Right cardiac atrium (tissue), 5 donors: ENCODE measurements at regions not wholly inside any gene's neighbourhood (a gene's known extent, or its start where the extent isn't known, plus 50 kb on each side); places are given as distances from the start of the nearest gene placed in this dataset.

ENCODE experiments used
- ATAC-seq, 2 donors: fragments of 200-7000 bp; cut with Tn5 transposase; one replicate each; pipeline versions ENCODE4 v1.8.0 to v1.9.1; 2020; ENCODE audit warnings: moderate library complexity in 2 of 2, mild to moderate bottlenecking in 1 of 2
- DNase-seq, 3 donors: peaks; one replicate each; pipeline ENCODE4 v3.0.0-alpha.2; 2020
- H3K27ac ChIP-seq: one replicate; pipeline ENCODE4 v1.5.1; 2013; ENCODE audit warnings: mild to moderate bottlenecking, low read length, control low read depth, moderate library complexity
- H3K27me3 ChIP-seq: one replicate; pipeline ENCODE4 v1.6.1; 2013; ENCODE audit not compliant: control insufficient read depth, insufficient read depth
- H3K4me1 ChIP-seq: one replicate; pipeline ENCODE4 v1.6.1; 2013; ENCODE audit warnings: low read length; ENCODE audit not compliant: control insufficient read depth, insufficient read depth
- H3K4me3 ChIP-seq: one replicate; pipeline ENCODE4 v1.5.1; 2013; ENCODE audit warnings: low read length, control low read depth
- H3K9me3 ChIP-seq: one replicate; pipeline ENCODE4 v1.6.1; 2013; ENCODE audit warnings: low read length; ENCODE audit not compliant: control insufficient read depth
- WGBS: extraction: QIAGEN DNeasy Blood & Tissue Kit; methylation state at CpG from one replicate; pipeline ENCODE4 v1.1.7; 2013; 5-methylcytosine and 5-hydroxymethylcytosine counted together
- intact Hi-C, 4 donors: fragments of 100-400 bp; cut with DNase I; formaldehyde crosslinking; loops; one replicate each; pipeline versions ENCODE4 v1.11.0 to v1.14.0; 2022 to 2023
- donor health status: healthy with polysubstance abuse.
- donor health status: DM: no; HTN: yes; CAD: no.
- donor health status: DM: no; HTN: no; CAD: no.
- donor health status: DM: no; HTN: yes; CAD: no; lungs with severe emphysema.
- donor health status: DM: yes; HTN: yes; CAD: no.

DNA sequence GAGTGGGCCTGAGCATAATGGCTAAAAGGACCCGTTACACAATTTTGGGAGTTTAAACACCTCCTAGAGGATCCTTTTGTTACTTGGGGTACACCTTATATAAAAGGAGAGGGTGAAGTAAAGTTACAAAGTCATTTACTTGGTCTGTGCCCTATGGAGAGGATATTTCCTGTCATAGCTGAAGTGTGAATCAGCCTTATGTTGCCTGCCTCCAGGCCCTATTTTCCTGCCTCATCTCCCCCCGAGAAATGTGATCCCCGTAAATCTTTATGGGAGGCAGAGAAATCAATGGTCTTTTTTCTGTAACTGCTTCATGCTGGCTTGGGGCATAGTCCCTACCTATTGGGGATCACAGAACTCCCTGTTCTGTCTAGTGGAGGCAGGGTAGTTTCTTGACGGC, 906.6 kb downstream of the DSC3 start:
- DNase-seq = no peak
- intact Hi-C loops = no loop called here

DNA sequence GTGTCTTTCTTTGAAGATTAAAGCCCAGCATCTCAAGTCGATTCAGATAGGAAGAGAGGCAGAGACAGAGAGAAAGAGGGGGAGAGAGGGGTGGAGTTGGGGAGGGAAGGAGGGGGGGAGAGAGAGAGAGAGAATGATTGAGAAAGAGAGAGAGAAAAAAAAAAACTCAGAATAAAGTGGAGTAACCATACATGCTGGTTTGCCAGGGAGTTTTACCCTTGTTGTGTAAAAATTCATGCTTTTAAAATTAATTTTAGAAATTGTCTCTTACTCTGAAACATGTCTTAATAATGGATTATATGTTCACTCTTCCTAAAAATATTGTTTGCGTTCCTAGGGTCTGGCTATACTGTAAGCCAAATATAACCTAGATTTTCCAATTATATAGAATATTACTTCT, 908.5 kb downstream of the DSC3 start:
- ATAC-seq (no peak), DNase-seq (no peak)
- 78% methylated on average over 2 of the region's 2 CpGs for WGBS
- H3K27me3 ChIP-seq = no peaks in the 10 kb centered on the region
- no peak overlapping the region for H3K27ac ChIP-seq
- no peaks in the 10 kb centered on the region for H3K9me3 ChIP-seq
- H3K4me3 ChIP-seq = no peak overlapping the region
- intact Hi-C loops = no loop called here
- no peaks in the 10 kb centered on the region for H3K4me1 ChIP-seq

More for the DNA sequence above, 906.6 kb downstream of the DSC3 start:
- WGBS = 80% methylated on average over 4 of the region's 4 CpGs
- no peaks in the 10 kb centered on the region for H3K4me1 ChIP-seq
- H3K9me3 ChIP-seq = no peaks in the 10 kb centered on the region
- ATAC-seq = no peak
- H3K27ac ChIP-seq = no peak overlapping the region
- no peak overlapping the region for H3K4me3 ChIP-seq
- H3K27me3 ChIP-seq = no peaks in the 10 kb centered on the region

DNA sequence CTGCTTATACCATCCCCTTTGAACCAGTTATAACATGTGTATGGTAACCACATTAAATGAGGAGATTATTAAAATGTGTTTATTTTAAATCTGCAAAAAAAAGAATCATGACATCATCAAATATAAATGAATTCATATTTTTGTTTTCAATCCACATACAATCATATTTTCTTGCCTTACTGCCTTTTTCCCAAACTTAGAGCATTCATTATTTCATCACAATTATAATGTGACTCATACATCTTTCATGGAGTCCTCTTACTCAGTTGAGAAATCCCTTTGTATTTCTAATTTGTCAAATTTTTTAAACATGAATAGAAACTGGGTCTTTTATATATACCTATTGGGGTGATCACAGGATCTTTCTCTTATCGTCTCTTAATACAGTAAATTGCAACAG, 909.6 kb downstream of the DSC3 start:
- ATAC-seq = no peak
- 99% methylated on average over 1 of the region's 1 CpG for WGBS
- intact Hi-C loops = no loop called here
- no peak for DNase-seq
- Histone ChIP-seq H3K4me3 (no peak overlapping the region), H3K4me1 (no peaks in the 10 kb centered on the region), H3K27ac (no peak overlapping the region), H3K27me3 (no peaks in the 10 kb centered on the region), H3K9me3 (no peaks in the 10 kb centered on the region)

GRCh38 chr18:30121397-30121796, 921.1 kb downstream of the DSC3 start:
- intact Hi-C loops = no loop called here
- Histone ChIP-seq H3K4me3 (no peak overlapping the region), H3K4me1 (no peaks in the 10 kb centered on the region), H3K9me3 (peaks cover 2% of the 10 kb centered on the region), H3K27ac (no peak overlapping the region), H3K27me3 (no peaks in the 10 kb centered on the region)
- ATAC-seq (no peak), DNase-seq (no peak)
- 53% methylated on average over 1 of the region's 1 CpG for WGBS

DNA sequence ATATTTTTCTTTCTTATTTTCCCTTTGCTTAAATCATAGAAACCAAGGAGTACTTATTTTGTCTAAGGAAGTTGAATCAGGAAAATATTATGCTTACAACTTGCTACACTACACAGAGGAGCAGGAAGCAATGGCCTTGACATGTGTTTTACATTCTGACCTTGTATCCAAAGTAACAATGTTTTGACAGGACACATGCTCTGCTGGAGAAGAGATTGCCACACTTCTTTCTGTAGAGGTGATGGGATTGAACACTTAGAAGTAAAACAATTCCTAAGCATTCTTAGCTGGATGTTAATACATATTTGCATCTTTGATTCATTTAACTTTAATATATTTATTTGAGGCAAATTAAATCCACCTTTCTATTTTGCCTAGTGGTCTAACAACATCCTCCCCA, 929.1 kb downstream of the DSC3 start:
- Histone ChIP-seq H3K4me1 (no peaks in the 10 kb centered on the region), H3K4me3 (no peak overlapping the region), H3K27me3 (no peaks in the 10 kb centered on the region), H3K9me3 (peaks cover 2% of the 10 kb centered on the region), H3K27ac (no peak overlapping the region)
- no peak for DNase-seq
- intact Hi-C loops = no loop called here
- no peak for ATAC-seq

GRCh38 chr18:30106356-30106755, 936.2 kb downstream of the DSC3 start:
- DNase-seq = no peak
- no peaks in the 10 kb centered on the region for H3K4me1 ChIP-seq
- WGBS = 69% methylated on average over 1 of the region's 1 CpG
- no peak overlapping the region for H3K27ac ChIP-seq
- ATAC-seq = no peak
- intact Hi-C loops = no loop called here
- no peak overlapping the region for H3K4me3 ChIP-seq
- H3K9me3 ChIP-seq = no peaks in the 10 kb centered on the region
- H3K27me3 ChIP-seq = no peaks in the 10 kb centered on the region

GRCh38 chr18:30103881-30104280, 938.7 kb downstream of the DSC3 start:
- H3K27me3 ChIP-seq = no peaks in the 10 kb centered on the region
- 76% methylated on average over 2 of the region's 2 CpGs for WGBS
- H3K9me3 ChIP-seq = no peaks in the 10 kb centered on the region
- no peak for ATAC-seq
- no peak for DNase-seq
- intact Hi-C loops = no loop called here
- no peak overlapping the region for H3K4me3 ChIP-seq
- H3K27ac ChIP-seq = no peak overlapping the region
- no peaks in the 10 kb centered on the region for H3K4me1 ChIP-seq

- Histone ChIP-seq H3K27ac (no peak overlapping the region), H3K9me3 (no peaks in the 10 kb centered on the region), H3K4me3 (no peak overlapping the region), H3K4me1 (no peaks in the 10 kb centered on the region), H3K27me3 (no peaks in the 10 kb centered on the region)
- 84% methylated on average over 1 of the region's 1 CpG for WGBS
- intact Hi-C loops = no loop called here
- DNase-seq = no peak
- ATAC-seq = no peak
Measured at GRCh38 chr18:30096796-30097195, 945.7 kb downstream of the DSC3 start.

DNA sequence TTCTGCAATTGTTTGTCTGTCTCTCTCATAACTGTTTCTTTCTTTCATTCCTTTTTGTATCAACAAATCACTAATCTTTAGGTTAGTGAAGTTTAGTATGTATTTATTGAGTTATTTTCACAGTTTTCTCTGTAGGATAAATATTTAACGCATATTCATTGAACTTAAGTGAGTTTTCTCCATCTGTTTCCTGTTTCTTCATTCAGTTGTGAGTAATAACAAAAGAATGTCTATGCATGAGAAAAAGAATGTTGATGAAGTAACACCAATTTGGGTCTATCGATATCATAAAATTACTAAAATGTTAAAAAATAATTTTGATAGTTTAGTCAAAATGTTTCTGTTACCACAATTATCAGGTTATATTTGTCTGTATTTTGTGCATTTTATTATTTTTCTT, 948.0 kb downstream of the DSC3 start:
- intact Hi-C loops = no loop called here
- H3K9me3 ChIP-seq = no peaks in the 10 kb centered on the region
- DNase-seq = no peak

DNA sequence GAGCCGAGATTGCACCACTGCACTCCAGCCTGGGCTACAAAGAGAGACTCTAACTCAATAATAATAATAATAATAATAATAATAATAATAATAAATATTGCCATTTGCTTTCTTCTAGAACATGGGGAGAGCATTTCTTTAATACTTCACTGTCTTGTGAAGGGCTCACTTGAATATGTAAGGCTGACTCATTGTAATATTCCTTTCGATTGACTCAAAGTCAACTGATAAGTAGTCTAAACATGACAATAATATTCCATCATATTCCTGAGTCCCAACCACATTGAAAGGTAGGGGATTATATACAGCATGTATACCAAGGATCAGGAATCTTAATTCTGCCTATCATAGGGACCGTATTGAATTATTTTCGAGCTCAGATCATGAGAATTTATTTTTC, 949.2 kb downstream of the DSC3 start:
- intact Hi-C loops = no loop called here
- DNase-seq = no peak
- no peaks in the 10 kb centered on the region for H3K4me1 ChIP-seq
- no peaks in the 10 kb centered on the region for H3K9me3 ChIP-seq
- 77% methylated on average over 4 of the region's 4 CpGs for WGBS
- no peaks in the 10 kb centered on the region for H3K27me3 ChIP-seq
- no peak overlapping the region for H3K27ac ChIP-seq
- H3K4me3 ChIP-seq = no peak overlapping the region
- ATAC-seq = no peak

More for the DNA sequence above, 948.0 kb downstream of the DSC3 start:
- no peaks in the 10 kb centered on the region for H3K4me1 ChIP-seq
- no peak overlapping the region for H3K27ac ChIP-seq
- WGBS = 48% methylated on average over 2 of the region's 2 CpGs
- no peak for ATAC-seq
- no peak overlapping the region for H3K4me3 ChIP-seq
- H3K27me3 ChIP-seq = no peaks in the 10 kb centered on the region

GRCh38 chr18:30088238-30089015, 954.1 kb downstream of the DSC3 start:
- ATAC-seq (no peak), DNase-seq (no peak)
- Histone ChIP-seq H3K9me3 (no peaks in the 10 kb centered on the region), H3K27ac (no peak overlapping the region), H3K27me3 (no peaks in the 10 kb centered on the region), H3K4me1 (no peaks in the 10 kb centered on the region), H3K4me3 (no peak overlapping the region)
- intact Hi-C loops = no loop called here

- H3K4me1 ChIP-seq = no peaks in the 10 kb centered on the region
- DNase-seq (no peak), ATAC-seq (no peak)
- H3K4me3 ChIP-seq = no peak overlapping the region
- H3K27me3 ChIP-seq = no peaks in the 10 kb centered on the region
- H3K27ac ChIP-seq = no peak overlapping the region
- WGBS = 77% methylated on average over 1 of the region's 1 CpG
- intact Hi-C loops = no loop called here
- no peaks in the 10 kb centered on the region for H3K9me3 ChIP-seq
Measured at GRCh38 chr18:30086351-30086750, 956.2 kb downstream of the DSC3 start.
